ENCODE measurements at regions not wholly inside any gene's neighbourhood (a gene's known extent, or its start where the extent isn't known, plus 50 kb on each side); places are given as distances from the start of the nearest gene placed in this dataset.
"Not testable (repeated sequence)": the region's sequence is repeated elsewhere in the genome, so short reads cannot be mapped to it uniquely, and the experiment has no call there.

- H3K9me3 ChIP-seq (ENCODE audit: control insufficient read depth in 2 of 3, insufficient read depth in 1 of 3, low read length in 3 of 3), result no peaks in the 10 kb centered on the region
- H3K27ac ChIP-seq (ENCODE audit: low read depth in 2 of 2, low read length in 2 of 2), result no peak overlapping the region
- H3K4me3 ChIP-seq (ENCODE audit: low read length in 3 of 3), result no peak overlapping the region
- peaks cover 8 to 17% (median 9%) of the 10 kb centered on the region in 3 donors for H3K4me1 ChIP-seq (ENCODE audit: control insufficient read depth in 2 of 3, insufficient read depth in 2 of 3, low read depth in 1 of 3, low read length in 3 of 3)
- no peak for DNase-seq
- no peak for FAIRE-seq
- no peak overlapping the region for H3K9ac ChIP-seq (ENCODE audit: low read length in 3 of 3)
- no peaks in the 10 kb centered on the region for H3K36me3 ChIP-seq (ENCODE audit: control insufficient read depth in 2 of 3, insufficient read depth in 3 of 3, low read length in 3 of 3)
- intact Hi-C loops (cut with DNase I), result no loop called here
- no peak for TF ChIP-seq CTCF (IDR thresholded peaks at IDR 0.05; ENCODE audit: borderline replicate concordance, extremely low read depth, insufficient read depth)
- H3K27me3 ChIP-seq (ENCODE audit: control insufficient read depth, insufficient read depth, low read length), result no peaks in the 10 kb centered on the region
Observed at GRCh38 chr10:21368022-21368582, 157.4 kb downstream of the SKIDA1 start.

DNA sequence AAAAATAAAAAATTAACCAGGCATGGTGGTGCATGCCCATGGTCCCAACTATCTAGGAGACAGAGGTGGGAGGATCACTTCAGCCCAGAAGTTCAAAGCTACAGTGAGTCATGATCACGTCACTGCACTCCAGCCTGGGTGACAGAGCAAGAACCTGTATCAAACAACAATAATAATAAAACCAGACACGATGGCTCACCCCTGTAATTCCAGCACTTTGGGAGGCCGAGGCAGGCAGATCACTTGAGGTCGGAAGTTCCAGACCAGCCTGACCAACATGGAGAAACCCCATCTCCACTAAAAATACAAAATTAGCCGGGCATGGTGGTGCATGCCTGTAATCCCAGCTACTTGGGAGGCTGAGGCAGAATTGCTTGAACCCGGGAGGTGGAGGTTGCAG, 159.4 kb downstream of the SKIDA1 start:
- H3K27ac ChIP-seq (ENCODE audit: low read depth in 2 of 2, low read length in 2 of 2); intact Hi-C loops (cut with DNase I); DNase-seq; H3K9me3 ChIP-seq (ENCODE audit: control insufficient read depth in 2 of 3, insufficient read depth in 1 of 3, low read length in 3 of 3); H3K27me3 ChIP-seq (ENCODE audit: control insufficient read depth, insufficient read depth, low read length); FAIRE-seq; H3K4me3 ChIP-seq (ENCODE audit: low read length in 3 of 3); H3K36me3 ChIP-seq (ENCODE audit: control insufficient read depth in 2 of 3, insufficient read depth in 3 of 3, low read length in 3 of 3); H3K9ac ChIP-seq (ENCODE audit: low read length in 3 of 3): not testable (repeated sequence)
- H3K4me1 ChIP-seq (ENCODE audit: control insufficient read depth in 2 of 3, insufficient read depth in 2 of 3, low read depth in 1 of 3, low read length in 3 of 3), result peaks cover 5 to 17% (median 11%) of the 10 kb centered on the region in 3 donors

DNA sequence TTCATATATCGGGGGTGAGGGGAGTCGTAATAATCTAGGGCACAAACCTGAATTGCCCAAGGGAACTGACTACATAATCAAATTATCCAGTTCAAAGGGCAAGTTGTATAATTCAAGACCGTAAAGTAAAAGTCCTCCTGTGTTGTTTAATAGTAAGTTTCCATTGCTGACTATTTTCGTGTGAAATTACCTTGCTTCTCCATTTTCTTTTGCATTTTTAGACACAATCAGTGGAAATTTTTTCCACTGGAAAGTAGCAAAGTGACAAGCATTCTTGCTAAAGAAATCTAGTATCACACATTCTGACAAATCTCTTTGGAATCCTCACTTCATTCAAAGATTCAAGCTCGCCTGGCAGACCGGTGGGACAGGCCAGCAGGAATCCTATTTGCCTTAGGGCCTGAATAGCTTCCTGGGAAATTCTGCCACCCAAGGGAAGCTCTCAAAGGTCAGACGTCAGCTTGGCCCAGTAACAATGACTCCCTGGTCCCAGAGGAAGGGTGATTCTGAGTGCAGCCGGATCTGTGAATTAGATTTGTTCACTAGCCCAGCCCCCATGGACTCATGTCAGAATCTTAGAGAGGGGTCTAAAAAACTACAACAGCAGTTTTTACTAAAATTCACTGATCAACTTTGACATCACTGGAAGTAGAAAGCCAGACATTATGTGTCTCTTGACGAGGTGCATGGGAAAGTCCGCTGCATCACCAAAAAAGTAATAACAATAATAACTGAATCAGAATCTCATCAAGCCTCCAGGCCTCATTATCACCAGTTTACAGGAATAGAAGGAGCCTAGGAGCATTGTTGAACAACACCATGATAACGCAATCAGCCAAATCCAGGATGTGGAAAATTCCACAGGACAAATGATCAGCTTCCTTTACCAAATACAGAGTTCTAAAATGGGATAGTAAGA, 161.0 kb downstream of the SKIDA1 start:
- DNase-seq (peak in 1 of 5 donors; percentile 37), FAIRE-seq (no peak)
- Histone ChIP-seq H3K4me3 (ENCODE audit: low read length in 3 of 3) (no peak overlapping the region), H3K9ac (ENCODE audit: low read length in 3 of 3) (no peak overlapping the region), H3K27me3 (ENCODE audit: control insufficient read depth, insufficient read depth, low read length) (no peaks in the 10 kb centered on the region), H3K9me3 (ENCODE audit: control insufficient read depth in 2 of 3, insufficient read depth in 1 of 3, low read length in 3 of 3) (no peaks in the 10 kb centered on the region), H3K27ac (ENCODE audit: low read depth in 2 of 2, low read length in 2 of 2) (peak overlapping the region in 1 of 2 donors; percentile 1), H3K36me3 (ENCODE audit: control insufficient read depth in 2 of 3, insufficient read depth in 3 of 3, low read length in 3 of 3) (no peaks in the 10 kb centered on the region), H3K4me1 (ENCODE audit: control insufficient read depth in 2 of 3, insufficient read depth in 2 of 3, low read depth in 1 of 3, low read length in 3 of 3) (peaks cover 5 to 17% (median 9%) of the 10 kb centered on the region in 3 donors)
- intact Hi-C loops (cut with DNase I), result no loop called here
- no peak for TF ChIP-seq CTCF (IDR thresholded peaks at IDR 0.05; ENCODE audit: borderline replicate concordance, extremely low read depth, insufficient read depth)

- H3K4me3 ChIP-seq (ENCODE audit: low read length in 3 of 3), result no peak overlapping the region
- peak overlapping the region in 1 of 2 donors; percentile 33 for H3K27ac ChIP-seq (ENCODE audit: low read depth in 2 of 2, low read length in 2 of 2)
- H3K27me3 ChIP-seq (ENCODE audit: control insufficient read depth, insufficient read depth, low read length), result no peaks in the 10 kb centered on the region
- FAIRE-seq, result no peak
- no peak for TF ChIP-seq CTCF (IDR thresholded peaks at IDR 0.05; ENCODE audit: borderline replicate concordance, extremely low read depth, insufficient read depth)
- H3K9me3 ChIP-seq (ENCODE audit: control insufficient read depth in 2 of 3, insufficient read depth in 1 of 3, low read length in 3 of 3), result no peaks in the 10 kb centered on the region
- no peak for DNase-seq
- H3K9ac ChIP-seq (ENCODE audit: low read length in 3 of 3), result no peak overlapping the region
- H3K4me1 ChIP-seq (ENCODE audit: control insufficient read depth in 2 of 3, insufficient read depth in 2 of 3, low read depth in 1 of 3, low read length in 3 of 3), result peaks cover 5 to 17% (median 9%) of the 10 kb centered on the region in 3 donors
- no peaks in the 10 kb centered on the region for H3K36me3 ChIP-seq (ENCODE audit: control insufficient read depth in 2 of 3, insufficient read depth in 3 of 3, low read length in 3 of 3)
- intact Hi-C loops (cut with DNase I), result no loop called here
Observed at GRCh38 chr10:21363731-21364104, 161.8 kb downstream of the SKIDA1 start.
